8988T (cell line): ENCODE measurements at regions not wholly inside any gene's neighbourhood (a gene's known extent, or its start where the extent isn't known, plus 50 kb on each side); places are given as distances from the start of the nearest gene placed in this dataset.
"Not testable (repeated sequence)": the region's sequence is repeated elsewhere in the genome, so short reads cannot be mapped to it uniquely, and the experiment has no call there.

ENCODE experiments used
- DNase-seq: peaks from one replicate; pipeline ENCODE4 v3.0.0; 2011

DNA sequence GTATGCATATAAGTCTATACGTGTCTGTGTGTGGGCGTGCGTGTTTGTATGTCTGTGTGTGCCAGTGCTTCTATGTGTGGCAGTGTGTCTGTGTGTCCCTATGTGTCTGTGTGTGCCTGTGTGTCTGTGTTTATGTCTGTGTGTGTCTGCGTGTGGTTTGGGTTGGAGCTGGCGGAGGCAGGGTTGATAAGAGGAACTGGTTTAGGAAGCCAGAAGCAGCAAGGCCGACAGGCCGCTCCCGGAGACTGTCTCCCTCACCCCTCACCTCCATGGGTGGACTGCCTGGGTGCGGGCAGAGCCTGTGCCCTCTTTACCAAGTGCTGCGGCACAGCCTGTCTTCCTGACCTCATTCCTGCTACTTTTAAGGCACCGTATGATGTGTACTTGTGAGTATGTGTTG is 327.1 kb upstream of the B3GAT1 start:
- no peak for DNase-seq

GRCh38 chr11:134738581-134738980 is 326.5 kb upstream of the B3GAT1 start:
- DNase-seq = no peak

GRCh38 chr11:134737563-134738510 is 325.8 kb upstream of the B3GAT1 start:
- DNase-seq = no peak

DNA sequence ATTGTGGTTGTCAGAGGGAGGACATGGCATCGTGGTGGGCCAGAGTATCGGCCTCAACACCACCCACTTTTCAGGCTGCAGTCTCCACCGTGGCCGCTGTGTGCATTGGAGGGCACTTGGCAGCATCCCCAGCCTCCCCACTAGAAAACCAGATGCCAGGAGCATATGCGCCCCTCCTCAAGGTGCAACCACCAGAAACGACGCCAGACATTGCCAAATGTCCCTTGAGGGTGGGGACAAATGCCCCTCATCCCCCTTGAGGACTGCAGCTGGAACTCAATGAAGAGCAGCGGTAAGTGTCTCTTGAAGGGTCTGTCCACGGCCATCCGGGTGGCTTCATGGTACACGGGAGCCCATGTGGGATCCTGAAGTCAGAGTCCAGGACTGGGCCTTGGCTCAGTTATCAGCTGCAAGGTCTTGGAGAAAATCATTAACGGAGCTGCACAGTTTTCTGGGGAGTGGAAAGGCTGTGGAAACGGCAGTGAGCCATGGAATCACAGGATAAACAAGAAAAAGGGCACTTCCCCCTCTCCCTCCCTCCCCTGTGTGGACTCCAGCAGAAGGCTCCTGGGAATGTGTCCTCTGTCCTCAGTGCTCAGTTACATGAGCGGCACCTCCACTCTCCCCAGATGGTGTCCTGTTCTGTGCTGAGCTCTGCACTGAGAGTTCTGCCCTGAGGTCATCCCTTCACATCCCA is 324.4 kb upstream of the B3GAT1 start:
- DNase-seq = no peak

- no peak for DNase-seq
Measured at GRCh38 chr11:134734894-134735293, 322.9 kb upstream of the B3GAT1 start.

GRCh38 chr11:134734141-134734845 is 322.3 kb upstream of the B3GAT1 start:
- DNase-seq = no peak

GRCh38 chr11:134733646-134734045 is 321.6 kb upstream of the B3GAT1 start:
- no peak for DNase-seq

DNA sequence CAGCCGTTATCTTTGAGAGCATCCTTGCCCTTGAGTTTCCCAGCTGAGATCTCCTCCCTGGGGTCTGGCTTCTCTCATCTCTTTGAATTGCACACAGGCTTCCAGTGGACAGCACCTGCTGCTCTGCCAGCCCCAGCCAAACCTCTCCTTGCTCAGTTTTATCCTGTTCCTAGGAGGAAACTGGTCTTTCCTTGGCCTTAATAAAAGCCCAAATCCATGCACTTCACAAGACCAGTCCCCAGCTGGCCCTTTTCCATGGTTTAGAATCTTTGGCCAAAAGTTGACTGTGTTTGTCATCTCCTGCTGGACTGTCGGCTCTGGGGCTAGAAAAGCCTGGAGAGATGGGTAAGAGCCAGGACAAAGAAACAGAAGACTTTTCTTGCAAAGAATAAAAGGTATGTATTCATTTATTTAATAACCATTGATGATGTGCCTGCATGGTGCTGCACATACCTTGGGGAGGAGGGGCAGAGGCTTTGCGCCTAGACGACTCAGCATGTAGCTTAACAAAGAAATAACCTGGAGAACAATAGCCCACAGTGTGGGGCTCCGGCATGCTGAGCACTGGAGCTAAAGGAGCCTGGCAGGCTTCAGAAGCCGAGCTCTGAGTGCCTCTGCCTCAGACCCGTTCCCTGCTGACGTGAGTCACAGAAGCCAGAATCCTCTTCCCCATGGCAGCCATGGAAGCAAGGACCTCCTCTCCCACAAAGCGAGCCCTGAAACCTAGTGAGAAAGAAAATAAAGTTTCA is 319.3 kb upstream of the B3GAT1 start:
- DNase-seq = no peak

DNA sequence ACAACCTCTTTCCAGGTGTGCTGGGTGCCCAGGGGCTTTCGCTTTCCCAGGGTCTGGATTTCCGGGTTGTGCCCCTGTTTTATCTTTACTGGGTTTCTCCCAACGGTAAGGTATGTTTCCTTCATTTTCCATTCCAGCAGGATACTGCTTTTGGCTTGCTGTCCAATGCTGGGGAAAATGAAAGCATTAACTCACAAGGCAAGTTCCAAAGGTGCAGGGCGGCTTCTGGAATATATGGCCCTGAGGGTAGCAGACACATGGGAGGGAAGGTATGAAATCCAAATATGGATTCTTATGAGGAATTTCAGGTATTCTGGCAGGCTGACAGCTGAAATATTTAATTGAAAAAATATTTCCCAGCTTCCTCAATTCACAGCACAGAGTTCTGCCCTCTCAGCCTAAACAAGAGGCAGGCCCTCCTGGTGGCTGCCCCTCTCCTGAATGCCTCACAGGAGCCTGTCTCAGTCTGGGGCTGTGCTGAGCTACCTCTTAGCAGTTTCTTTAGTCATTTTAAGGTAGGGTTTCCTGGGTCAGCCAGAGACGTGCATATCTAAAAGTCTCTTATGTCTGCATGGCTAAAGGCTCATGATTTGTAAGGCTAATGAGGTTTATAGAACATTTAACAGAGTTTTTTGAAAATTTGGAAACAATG is 318.6 kb upstream of the B3GAT1 start:
- DNase-seq = no peak

DNA sequence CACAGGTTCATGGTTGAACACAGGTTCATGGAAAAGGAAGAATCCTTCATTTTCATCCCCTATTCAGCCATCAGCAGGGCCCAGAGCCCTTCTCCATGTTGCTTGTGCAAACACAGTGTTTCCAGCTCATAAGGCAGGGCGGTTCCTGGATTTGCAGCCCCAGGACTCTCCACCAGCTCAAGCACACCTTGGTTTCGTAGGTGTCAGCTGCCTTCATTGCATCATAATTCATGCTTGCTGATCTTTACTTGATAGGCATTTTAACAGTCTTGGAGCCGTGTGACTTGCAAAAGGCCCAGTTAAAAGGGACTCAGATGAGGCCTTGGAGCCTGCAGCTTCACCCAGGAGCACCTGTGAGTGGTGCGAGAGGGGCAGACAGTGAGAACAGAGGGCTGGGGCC is 318.1 kb upstream of the B3GAT1 start:
- DNase-seq = no peak

DNA sequence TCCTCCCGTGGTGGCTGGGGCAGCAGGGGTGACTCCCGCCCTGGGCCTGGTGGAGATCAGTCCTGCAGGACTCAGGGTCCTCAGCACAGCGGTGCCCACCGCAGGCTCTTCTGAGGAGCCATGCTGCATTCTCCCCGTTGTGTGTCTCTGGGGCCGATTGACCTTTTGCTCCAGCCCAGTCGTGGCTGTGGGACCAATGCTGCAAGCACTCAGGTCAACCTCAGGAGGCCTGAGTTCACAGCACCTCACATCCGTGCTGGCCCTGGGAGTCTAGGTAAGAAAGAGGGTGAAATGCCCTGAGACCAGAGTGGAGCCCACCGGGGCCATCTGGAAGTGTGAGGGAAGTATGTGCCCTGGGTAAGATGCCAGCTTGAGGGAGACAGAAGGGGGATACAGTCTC is 316.1 kb upstream of the B3GAT1 start:
- no peak for DNase-seq

DNA sequence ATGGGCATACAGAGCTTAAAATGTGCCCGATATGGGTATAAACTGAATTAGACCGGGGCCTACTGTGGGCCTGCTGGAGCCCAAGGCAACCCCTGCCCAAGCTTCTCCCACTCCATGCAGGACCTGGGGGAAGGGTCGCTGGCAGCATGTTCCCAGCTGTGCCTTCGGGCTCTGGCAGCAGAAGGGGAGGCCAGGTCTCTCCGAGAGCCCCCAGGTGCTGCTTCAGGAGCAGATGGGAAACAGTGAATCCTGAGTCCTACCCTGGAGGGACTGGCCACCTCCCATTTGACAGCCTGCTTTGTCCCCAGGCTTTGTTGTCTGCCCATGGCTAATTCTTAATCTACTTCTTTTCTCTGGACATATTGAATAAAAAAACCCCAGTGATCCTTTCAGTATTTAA is 315.6 kb upstream of the B3GAT1 start:
- DNase-seq = no peak

DNA sequence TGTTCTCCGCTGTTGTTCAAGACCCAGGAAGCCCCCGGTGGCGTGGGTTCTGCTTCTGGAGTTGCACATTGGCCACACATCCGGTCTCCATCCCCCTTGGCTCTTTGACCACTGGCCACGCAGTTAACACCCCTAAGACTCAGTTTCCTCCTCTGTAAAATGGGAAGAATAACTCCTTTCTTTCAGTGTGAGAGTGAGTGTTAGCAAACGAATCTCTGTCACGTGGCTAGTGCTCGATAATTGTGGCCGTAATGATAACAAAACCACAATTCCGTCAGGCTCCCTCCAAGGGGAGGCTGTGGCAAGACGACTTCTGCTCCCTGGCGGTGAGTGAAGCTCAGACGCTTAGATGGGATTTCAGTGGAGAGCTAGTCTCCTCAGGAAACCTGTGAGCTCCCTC is 315.2 kb upstream of the B3GAT1 start:
- no peak for DNase-seq

DNA sequence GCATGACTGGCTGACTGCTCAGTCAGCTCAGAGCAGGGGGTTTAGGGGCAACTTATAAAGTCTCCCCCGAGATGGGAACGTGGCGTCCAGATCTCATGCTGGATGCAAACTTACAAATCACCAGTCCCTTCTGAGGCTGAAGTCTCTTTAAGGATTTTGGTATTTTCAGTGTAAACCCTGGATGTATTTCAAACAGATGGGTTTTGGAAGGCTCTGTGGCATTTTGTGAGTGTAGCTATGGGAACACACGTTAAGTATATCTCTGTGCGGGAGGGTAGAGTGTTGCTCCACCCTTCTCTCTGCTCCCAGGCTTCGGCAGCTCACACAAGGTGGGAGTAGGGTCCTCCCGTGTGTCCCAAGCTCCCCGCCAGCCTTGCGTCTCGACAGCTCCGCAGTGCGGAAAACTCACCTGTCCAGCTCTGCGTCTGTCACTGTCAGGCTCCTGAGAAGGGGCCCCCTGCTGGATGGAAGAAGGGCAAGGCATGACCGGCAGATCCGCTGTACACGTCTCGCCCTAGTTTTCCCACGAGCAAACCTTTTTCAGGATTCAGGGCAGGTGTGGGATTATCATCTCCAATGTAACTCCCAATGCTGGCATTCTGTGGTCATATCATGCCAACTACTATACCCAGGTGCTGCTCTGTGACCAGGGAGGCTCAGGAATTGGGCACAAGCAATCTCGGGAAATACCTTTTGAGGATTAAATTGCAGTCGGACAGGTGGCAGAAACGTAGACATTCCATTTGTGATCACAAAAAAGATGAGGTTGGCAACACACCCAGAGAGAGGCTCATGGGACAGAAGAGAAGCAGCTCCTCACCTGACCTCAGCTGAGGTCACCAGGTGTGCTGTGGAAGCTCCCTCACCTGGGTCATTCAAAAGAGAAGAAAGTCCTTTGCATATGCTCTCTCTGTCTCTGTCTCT is 313.9 kb upstream of the B3GAT1 start:
- DNase-seq = no peak

DNA sequence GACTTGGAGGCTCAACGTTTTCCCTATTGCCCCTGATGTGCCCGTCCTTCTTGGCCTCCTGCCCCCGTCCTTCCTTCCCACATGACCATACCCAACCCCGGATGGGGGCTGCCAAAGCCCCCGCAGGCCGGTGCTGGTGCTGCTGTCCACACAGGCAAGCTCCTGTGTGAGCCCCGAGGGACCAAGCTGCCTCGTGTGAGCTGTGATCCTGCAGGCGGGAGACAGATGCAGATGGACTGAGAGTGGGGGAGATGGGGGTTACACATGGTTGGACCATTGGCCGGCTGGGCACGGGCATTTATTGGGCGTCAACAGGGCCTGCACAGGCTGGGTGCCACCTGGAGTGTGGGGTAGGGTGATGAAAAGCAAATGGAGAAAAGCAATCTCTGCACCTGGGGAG is 313.2 kb upstream of the B3GAT1 start:
- no peak for DNase-seq

DNA sequence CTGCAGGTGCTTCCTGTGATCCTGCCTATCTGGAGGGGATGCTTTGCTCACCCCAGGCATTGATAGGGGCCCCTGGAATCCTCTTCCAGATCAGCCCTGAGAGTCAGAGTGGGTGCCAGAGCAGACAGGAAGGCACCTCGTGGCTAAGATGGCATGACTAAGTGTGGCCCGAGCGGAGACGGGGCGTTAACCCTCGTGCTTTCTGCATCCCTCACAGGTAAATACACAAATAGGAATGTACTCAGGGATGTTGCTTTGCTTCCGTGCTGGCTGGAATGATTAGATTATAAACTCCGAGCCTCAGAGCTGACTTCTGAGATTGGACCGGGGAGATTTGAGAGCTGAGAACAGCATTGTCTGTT is 312.7 kb upstream of the B3GAT1 start:
- DNase-seq = no peak

DNA sequence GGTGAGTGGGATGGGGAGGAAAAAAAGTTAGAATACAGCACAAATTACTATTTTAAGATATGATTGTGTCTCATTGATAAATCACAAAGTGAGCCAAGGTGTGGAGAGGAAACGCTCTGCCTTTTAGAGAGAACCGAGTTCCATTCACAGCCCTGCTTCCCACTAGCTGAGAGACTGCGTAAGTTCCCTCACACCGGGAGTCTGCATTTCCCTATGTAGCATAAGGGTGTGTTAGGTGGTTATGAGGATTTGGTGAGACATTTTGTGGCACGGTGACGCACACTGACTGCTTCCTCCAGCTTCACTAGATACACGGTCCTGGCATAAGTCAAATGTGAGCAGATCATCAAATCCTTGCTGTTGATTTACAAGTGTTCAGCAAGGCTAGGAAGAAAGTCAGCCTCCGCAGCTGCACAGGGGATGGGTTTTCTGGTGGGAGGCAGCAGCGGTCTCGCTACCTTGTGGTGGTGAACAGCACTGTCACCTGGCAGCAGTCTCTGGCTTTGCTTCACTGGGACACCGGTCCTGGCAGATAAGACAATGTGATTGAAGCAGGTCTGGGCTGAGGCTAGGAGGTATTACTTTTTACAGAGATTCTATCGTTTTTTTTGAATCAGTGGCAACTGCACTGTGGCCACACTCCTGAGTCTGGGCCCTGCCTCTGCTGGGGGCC is 312.2 kb upstream of the B3GAT1 start:
- DNase-seq = no peak

- not testable (repeated sequence) for DNase-seq
Measured at GRCh38 chr11:134720691-134721070, 308.6 kb upstream of the B3GAT1 start.

DNA sequence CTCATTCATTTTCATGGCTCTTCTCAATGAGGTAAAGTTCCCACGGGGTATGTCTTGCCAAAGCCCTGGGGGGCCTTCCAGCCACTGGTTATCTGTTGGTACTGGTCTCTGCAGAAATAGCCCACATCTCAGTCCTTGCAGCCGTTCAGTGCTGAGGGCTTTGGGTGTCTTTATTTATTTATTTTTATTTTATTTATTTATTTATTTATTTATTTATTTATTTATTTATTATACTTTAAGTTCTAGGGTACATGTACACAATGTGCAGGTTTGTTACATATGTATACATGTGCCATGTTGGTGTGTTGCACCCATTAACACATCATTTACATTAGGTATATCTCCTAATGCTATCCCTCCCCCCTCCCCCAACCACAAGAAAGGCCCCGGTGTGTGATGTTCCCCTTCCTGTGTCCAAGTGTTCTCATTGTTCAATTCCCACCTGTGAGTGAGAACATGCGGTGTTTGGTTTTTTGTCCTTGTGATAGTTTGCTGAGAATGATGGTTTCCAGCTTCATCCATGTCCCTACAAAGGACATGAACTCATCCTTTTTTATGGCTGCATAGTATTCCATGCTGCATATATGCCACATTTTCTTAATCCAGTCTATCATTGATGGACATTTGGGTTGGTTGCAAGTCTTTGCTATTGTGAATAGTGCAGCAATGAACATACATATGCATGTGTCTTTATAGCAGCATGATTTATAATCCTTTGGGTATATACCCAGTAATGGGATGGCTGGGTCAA is 308.1 kb upstream of the B3GAT1 start:
- not testable (repeated sequence) for DNase-seq

DNA sequence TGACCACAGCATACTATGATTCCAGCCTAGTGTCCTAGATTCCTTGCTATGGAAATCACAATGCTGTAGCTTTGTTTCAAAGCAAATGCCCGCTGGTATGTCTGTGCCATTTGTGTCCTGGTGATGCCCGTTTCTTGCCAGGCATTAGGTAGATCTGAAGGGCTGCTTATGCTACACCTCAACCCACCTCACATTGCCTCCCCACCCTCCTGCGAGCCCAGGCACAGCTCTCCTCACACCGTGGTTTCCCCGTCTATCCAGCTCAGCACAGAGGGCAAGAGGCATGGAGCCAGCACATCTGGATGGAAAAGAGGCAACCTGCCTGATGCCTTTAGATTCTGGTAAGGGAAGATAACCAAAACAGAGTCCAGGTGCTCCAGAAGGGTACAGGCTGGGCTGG is 307.4 kb upstream of the B3GAT1 start:
- DNase-seq = no peak
